ENCODE measurements at regions not wholly inside any gene's neighbourhood (a gene's known extent, or its start where the extent isn't known, plus 50 kb on each side); places are given as distances from the start of the nearest gene placed in this dataset.

- Histone ChIP-seq H3K9ac (ENCODE audit: insufficient read depth, low read length, poor library complexity, severe bottlenecking) (no peak overlapping the region), H3K36me3 (replicated peaks in 1 of 2; ENCODE audit: control insufficient read depth in 1 of 2, insufficient read depth in 2 of 2, low read length in 2 of 2) (no peaks in the 10 kb centered on the region), H3K4me2 (replicated peaks; ENCODE audit: extremely low read depth, low read length, poor library complexity, severe bottlenecking) (no peak overlapping the region), H4K20me1 (ENCODE audit: insufficient read depth, low read length) (no peaks in the 10 kb centered on the region), H3K27me3 (ENCODE audit: control insufficient read depth in 2 of 2, insufficient read depth in 2 of 2, low read length in 2 of 2) (no peaks in the 10 kb centered on the region), H3K27ac (ENCODE audit: low read depth in 1 of 2, low read length in 2 of 2) (no peak overlapping the region), H3K9me3 (replicated peaks in 1 of 2; ENCODE audit: control insufficient read depth in 1 of 2, insufficient read depth in 1 of 2, low read length in 2 of 2) (peaks cover 16 to 23% of the 10 kb centered on the region in 2 donors), H3K4me1 (ENCODE audit: control insufficient read depth in 1 of 2, insufficient read depth in 2 of 2, low read length in 2 of 2) (no peaks in the 10 kb centered on the region), H2AFZ (ENCODE audit: insufficient read depth, low read depth, low read length, poor library complexity, severe bottlenecking) (no peak overlapping the region), H3K79me2 (ENCODE audit: insufficient read depth, low read length) (no peaks in the 10 kb centered on the region), H3K4me3 (replicated peaks in 1 of 3; ENCODE audit: low read depth in 2 of 3, low read length in 3 of 3) (no peak overlapping the region)
- Mint-ChIP-seq H3K27me3 (ENCODE audit: low read depth in 3 of 3) (no peaks in the 10 kb centered on the region), H3K4me3 (no peak overlapping the region), H3K9me3 (peaks cover 2 to 22% (median 14%) of the 10 kb centered on the region in 7 donors), H3K4me1 (no peaks in the 10 kb centered on the region), H3K36me3 (no peaks in the 10 kb centered on the region), H3K27ac (no peak overlapping the region)
- intact Hi-C loops (cut with micrococcal nuclease) = no loop called here
- DNase-seq = no peak
- WGBS (ENCODE audit: insufficient coverage) = 94% methylated on average over 13 of the region's 14 CpGs
- TF ChIP-seq, protein P1, sequence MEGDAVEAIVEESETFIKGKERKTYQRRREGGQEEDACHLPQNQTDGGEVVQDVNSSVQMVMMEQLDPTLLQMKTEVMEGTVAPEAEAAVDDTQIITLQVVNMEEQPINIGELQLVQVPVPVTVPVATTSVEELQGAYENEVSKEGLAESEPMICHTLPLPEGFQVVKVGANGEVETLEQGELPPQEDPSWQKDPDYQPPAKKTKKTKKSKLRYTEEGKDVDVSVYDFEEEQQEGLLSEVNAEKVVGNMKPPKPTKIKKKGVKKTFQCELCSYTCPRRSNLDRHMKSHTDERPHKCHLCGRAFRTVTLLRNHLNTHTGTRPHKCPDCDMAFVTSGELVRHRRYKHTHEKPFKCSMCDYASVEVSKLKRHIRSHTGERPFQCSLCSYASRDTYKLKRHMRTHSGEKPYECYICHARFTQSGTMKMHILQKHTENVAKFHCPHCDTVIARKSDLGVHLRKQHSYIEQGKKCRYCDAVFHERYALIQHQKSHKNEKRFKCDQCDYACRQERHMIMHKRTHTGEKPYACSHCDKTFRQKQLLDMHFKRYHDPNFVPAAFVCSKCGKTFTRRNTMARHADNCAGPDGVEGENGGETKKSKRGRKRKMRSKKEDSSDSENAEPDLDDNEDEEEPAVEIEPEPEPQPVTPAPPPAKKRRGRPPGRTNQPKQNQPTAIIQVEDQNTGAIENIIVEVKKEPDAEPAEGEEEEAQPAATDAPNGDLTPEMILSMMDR (IDR thresholded peaks at IDR 0.05) = no peak
Measured at GRCh38 chr20:16974855-16975162, 226.7 kb downstream of the OTOR start.

DNA sequence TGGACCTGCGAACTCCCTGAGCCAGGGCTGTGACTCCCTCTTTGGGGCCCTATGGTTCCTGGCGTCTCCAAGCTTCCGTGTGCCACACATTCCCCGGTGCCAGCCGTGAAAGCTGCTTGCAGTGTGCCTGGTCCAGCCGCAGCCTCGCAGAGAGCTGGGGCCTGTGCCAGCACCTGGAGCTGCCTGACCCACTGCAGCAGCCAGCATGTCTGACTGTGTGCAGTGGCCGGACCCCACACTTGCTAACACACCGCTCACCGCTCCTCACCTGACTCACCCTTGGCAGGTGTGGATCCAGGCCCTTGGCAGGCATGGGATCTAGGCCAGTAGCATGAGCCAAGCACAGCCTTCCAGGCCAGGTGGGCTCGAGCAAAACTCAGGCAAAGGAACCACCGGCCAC, 227.5 kb downstream of the OTOR start:
- Mint-ChIP-seq H3K4me3 (no peak overlapping the region), H3K4me1 (no peaks in the 10 kb centered on the region), H3K36me3 (no peaks in the 10 kb centered on the region), H3K27me3 (ENCODE audit: low read depth in 3 of 3) (no peaks in the 10 kb centered on the region), H3K27ac (no peak overlapping the region), H3K9me3 (peaks cover 2 to 21% (median 14%) of the 10 kb centered on the region in 7 donors)
- Histone ChIP-seq H3K27me3 (ENCODE audit: control insufficient read depth in 2 of 2, insufficient read depth in 2 of 2, low read length in 2 of 2) (no peaks in the 10 kb centered on the region), H2AFZ (ENCODE audit: insufficient read depth, low read depth, low read length, poor library complexity, severe bottlenecking) (no peak overlapping the region), H3K36me3 (replicated peaks in 1 of 2; ENCODE audit: control insufficient read depth in 1 of 2, insufficient read depth in 2 of 2, low read length in 2 of 2) (no peaks in the 10 kb centered on the region), H3K27ac (ENCODE audit: low read depth in 1 of 2, low read length in 2 of 2) (no peak overlapping the region), H3K4me1 (ENCODE audit: control insufficient read depth in 1 of 2, insufficient read depth in 2 of 2, low read length in 2 of 2) (no peaks in the 10 kb centered on the region), H3K9me3 (replicated peaks in 1 of 2; ENCODE audit: control insufficient read depth in 1 of 2, insufficient read depth in 1 of 2, low read length in 2 of 2) (peaks cover 16 to 23% of the 10 kb centered on the region in 2 donors), H3K4me3 (replicated peaks in 1 of 3; ENCODE audit: low read depth in 2 of 3, low read length in 3 of 3) (no peak overlapping the region), H3K79me2 (ENCODE audit: insufficient read depth, low read length) (no peaks in the 10 kb centered on the region), H3K9ac (ENCODE audit: insufficient read depth, low read length, poor library complexity, severe bottlenecking) (no peak overlapping the region), H4K20me1 (ENCODE audit: insufficient read depth, low read length) (no peaks in the 10 kb centered on the region), H3K4me2 (replicated peaks; ENCODE audit: extremely low read depth, low read length, poor library complexity, severe bottlenecking) (no peak overlapping the region)
- 93% methylated on average over 11 of the region's 12 CpGs for WGBS (ENCODE audit: insufficient coverage)
- intact Hi-C loops (cut with micrococcal nuclease) = no loop called here
- TF ChIP-seq, protein P1 (IDR thresholded peaks at IDR 0.05) = no peak
- no peak for DNase-seq

Data from CD14-positive monocyte (primary cell).